HG03378 (cell line): ENCODE measurements at regions not wholly inside any gene's neighbourhood (a gene's known extent, or its start where the extent isn't known, plus 50 kb on each side); places are given as distances from the start of the nearest gene placed in this dataset.

Experiments
- ATAC-seq: cut with Tn5 transposase; IDR thresholded peaks from one replicate; pipeline ENCODE4 v1.9.1; 2021; ENCODE audit warnings: mild to moderate bottlenecking, moderate library complexity; ENCODE audit not compliant: unreplicated experiment

- ATAC-seq = no peak
Observed at GRCh38 chr3:19093084-19093483, 55.2 kb upstream of the KCNH8 start.

GRCh38 chr3:19077388-19077787 lies 70.9 kb upstream of the KCNH8 start:
- no peak for ATAC-seq

- ATAC-seq = no peak
Observed at GRCh38 chr3:19075037-19075436, 73.3 kb upstream of the KCNH8 start.

GRCh38 chr3:19074257-19074900 lies 73.9 kb upstream of the KCNH8 start:
- no peak for ATAC-seq

- no peak for ATAC-seq
Observed at GRCh38 chr3:19073341-19074105, 74.8 kb upstream of the KCNH8 start.

- no peak for ATAC-seq
Observed at GRCh38 chr3:19070325-19070724, 78.0 kb upstream of the KCNH8 start.

- ATAC-seq = no peak
Observed at GRCh38 chr3:19065027-19065426, 83.3 kb upstream of the KCNH8 start.

GRCh38 chr3:19063936-19064335 lies 84.4 kb upstream of the KCNH8 start:
- ATAC-seq = no peak

GRCh38 chr3:19060404-19060803 lies 87.9 kb upstream of the KCNH8 start:
- ATAC-seq = no peak

- no peak for ATAC-seq
Observed at GRCh38 chr3:19052874-19053273, 95.4 kb upstream of the KCNH8 start.

GRCh38 chr3:19046440-19046839 lies 101.9 kb upstream of the KCNH8 start:
- no peak for ATAC-seq

- ATAC-seq = no peak
Observed at GRCh38 chr3:19030522-19030839, 117.8 kb upstream of the KCNH8 start.

GRCh38 chr3:19029837-19030521 lies 118.3 kb upstream of the KCNH8 start:
- ATAC-seq = no peak

- ATAC-seq = no peak
Observed at GRCh38 chr3:19025441-19025840, 122.9 kb upstream of the KCNH8 start.

- no peak for ATAC-seq
Observed at GRCh38 chr3:19022546-19022945, 125.8 kb upstream of the KCNH8 start.

GRCh38 chr3:19016851-19017250 lies 131.5 kb upstream of the KCNH8 start:
- ATAC-seq = no peak

GRCh38 chr3:19013879-19014278 lies 134.4 kb upstream of the KCNH8 start:
- ATAC-seq = no peak

GRCh38 chr3:19012846-19013245 lies 135.5 kb upstream of the KCNH8 start:
- no peak for ATAC-seq

- no peak for ATAC-seq
Observed at GRCh38 chr3:19002606-19003005, 145.7 kb upstream of the KCNH8 start.

GRCh38 chr3:18998069-18998468 lies 150.2 kb upstream of the KCNH8 start:
- no peak for ATAC-seq

- no peak for ATAC-seq
Observed at GRCh38 chr3:18992709-18993108, 155.6 kb upstream of the KCNH8 start.

- ATAC-seq = no peak
Observed at GRCh38 chr3:18989237-18989795, 159.0 kb upstream of the KCNH8 start.
